ENCODE measurements at regions not wholly inside any gene's neighbourhood (a gene's known extent, or its start where the extent isn't known, plus 50 kb on each side); places are given as distances from the start of the nearest gene placed in this dataset.

DNA sequence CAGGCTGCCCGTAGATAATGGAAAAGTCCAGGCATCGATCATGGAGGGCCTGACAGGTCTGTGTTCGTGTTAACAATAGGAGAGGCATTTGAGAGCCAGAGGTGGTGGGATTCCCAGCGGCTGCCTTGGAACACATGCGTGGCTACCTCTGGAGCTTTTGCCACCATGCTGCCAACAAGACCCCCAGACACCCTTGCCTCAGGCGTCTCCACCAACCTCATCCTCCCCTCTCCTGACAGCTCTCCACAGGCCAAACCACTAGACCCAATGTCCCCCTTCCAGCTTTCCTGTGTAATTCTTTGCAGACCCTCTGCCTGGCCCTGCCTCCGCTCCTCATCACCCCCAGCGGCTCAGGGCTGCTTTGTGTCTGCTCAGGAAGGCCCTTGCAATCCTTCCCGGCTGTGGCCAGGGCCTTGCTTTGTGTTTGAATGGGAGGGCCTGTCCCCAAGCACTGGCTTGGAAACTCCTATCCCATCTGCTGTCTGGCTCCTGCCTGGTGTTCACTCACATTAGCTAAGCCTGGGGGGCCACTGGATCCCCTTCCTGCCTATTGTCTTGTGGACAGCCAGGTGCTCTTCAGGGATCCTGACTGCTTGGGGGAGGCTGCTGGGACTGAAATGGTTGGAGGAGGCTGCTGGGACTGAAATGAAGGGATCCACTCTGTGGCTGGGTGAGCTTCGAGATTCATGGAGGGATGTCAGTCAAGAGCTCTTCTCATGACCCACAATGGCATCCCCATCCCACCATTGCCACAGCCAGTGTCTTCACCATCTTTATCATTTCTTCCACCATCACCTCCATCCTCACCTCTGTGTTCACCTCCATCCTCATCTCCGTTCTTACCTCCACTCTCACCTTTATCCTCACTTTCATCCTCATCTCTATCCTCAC is 60.8 kb upstream of the ELN start:
- Mint-ChIP-seq H3K27ac (ENCODE audit: unreplicated experiment) (no peak overlapping the region), H3K4me3 (ENCODE audit: unreplicated experiment) (no peak overlapping the region), H3K36me3 (ENCODE audit: insufficient read depth, unreplicated experiment) (no peaks in the 10 kb centered on the region), H3K9me3 (ENCODE audit: unreplicated experiment) (peaks cover 37% of the 10 kb centered on the region), H3K27me3 (ENCODE audit: insufficient read depth, unreplicated experiment) (no peaks in the 10 kb centered on the region), H3K4me1 (ENCODE audit: low read depth, unreplicated experiment) (no peaks in the 10 kb centered on the region)
- Histone ChIP-seq H3K27me3 (replicated peaks; ENCODE audit: control insufficient read depth, insufficient read depth, low read length) (no peaks in the 10 kb centered on the region), H3K4me3 (ENCODE audit: low read depth, low read length) (no peak overlapping the region), H3K9me3 (peaks cover 13% of the 10 kb centered on the region), H3K4me1 (no peaks in the 10 kb centered on the region), H3K36me3 (ENCODE audit: control insufficient read depth, insufficient read depth, low read length) (no peaks in the 10 kb centered on the region)
- intact Hi-C loops (cut with micrococcal nuclease; ENCODE audit: unreplicated experiment), result no loop called here
- ChIA-PET CTCF (no interaction called here), POLR2A (no interaction called here)
- no peak for DNase-seq
- TF ChIP-seq, protein P1, sequence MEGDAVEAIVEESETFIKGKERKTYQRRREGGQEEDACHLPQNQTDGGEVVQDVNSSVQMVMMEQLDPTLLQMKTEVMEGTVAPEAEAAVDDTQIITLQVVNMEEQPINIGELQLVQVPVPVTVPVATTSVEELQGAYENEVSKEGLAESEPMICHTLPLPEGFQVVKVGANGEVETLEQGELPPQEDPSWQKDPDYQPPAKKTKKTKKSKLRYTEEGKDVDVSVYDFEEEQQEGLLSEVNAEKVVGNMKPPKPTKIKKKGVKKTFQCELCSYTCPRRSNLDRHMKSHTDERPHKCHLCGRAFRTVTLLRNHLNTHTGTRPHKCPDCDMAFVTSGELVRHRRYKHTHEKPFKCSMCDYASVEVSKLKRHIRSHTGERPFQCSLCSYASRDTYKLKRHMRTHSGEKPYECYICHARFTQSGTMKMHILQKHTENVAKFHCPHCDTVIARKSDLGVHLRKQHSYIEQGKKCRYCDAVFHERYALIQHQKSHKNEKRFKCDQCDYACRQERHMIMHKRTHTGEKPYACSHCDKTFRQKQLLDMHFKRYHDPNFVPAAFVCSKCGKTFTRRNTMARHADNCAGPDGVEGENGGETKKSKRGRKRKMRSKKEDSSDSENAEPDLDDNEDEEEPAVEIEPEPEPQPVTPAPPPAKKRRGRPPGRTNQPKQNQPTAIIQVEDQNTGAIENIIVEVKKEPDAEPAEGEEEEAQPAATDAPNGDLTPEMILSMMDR (IDR thresholded peaks at IDR 0.05; ENCODE audit: insufficient read depth in 1 of 2, low read depth in 1 of 2, low read length in 1 of 2, severe bottlenecking in 1 of 2, unreplicated experiment in 1 of 2), result no peak
- BruUV-seq (replicated peaks), result no TSS peak

- BruUV-seq (replicated peaks), result no TSS peak
- no peak overlapping the region for H3K4me3 Mint-ChIP-seq (ENCODE audit: unreplicated experiment)
- TF ChIP-seq, protein P1 (IDR thresholded peaks at IDR 0.05; ENCODE audit: insufficient read depth in 1 of 2, low read depth in 1 of 2, low read length in 1 of 2, severe bottlenecking in 1 of 2, unreplicated experiment in 1 of 2), result no peak
These were observed 60.1 kb upstream of the ELN start for GRCh38 chr7:73967832-73968290.

GRCh38 chr7:73968487-73968886 is 59.5 kb upstream of the ELN start:
- BruUV-seq (replicated peaks), result no TSS peak
- Histone ChIP-seq H3K4me3 (ENCODE audit: low read depth, low read length) (no peak overlapping the region), H3K27me3 (replicated peaks; ENCODE audit: control insufficient read depth, insufficient read depth, low read length) (no peaks in the 10 kb centered on the region), H3K4me1 (no peaks in the 10 kb centered on the region), H3K36me3 (ENCODE audit: control insufficient read depth, insufficient read depth, low read length) (no peaks in the 10 kb centered on the region), H3K9me3 (peaks cover 9% of the 10 kb centered on the region)
- no peak for DNase-seq
- TF ChIP-seq, protein P1 (IDR thresholded peaks at IDR 0.05; ENCODE audit: insufficient read depth in 1 of 2, low read depth in 1 of 2, low read length in 1 of 2, severe bottlenecking in 1 of 2, unreplicated experiment in 1 of 2), result no peak
- intact Hi-C loops (cut with micrococcal nuclease; ENCODE audit: unreplicated experiment), result no loop called here
- H3K27me3 Mint-ChIP-seq (ENCODE audit: insufficient read depth, unreplicated experiment), result no peaks in the 10 kb centered on the region
- H3K4me1 Mint-ChIP-seq (ENCODE audit: low read depth, unreplicated experiment), result no peaks in the 10 kb centered on the region
- POLR2A ChIA-PET, result interaction anchor here (0.6 kb wide), 1 partner anchor 120 kb away, joined by 4 read pairs; no protein-coding TSS in a partner anchor
- peaks cover 24% of the 10 kb centered on the region for H3K9me3 Mint-ChIP-seq (ENCODE audit: unreplicated experiment)
- no peak overlapping the region for H3K4me3 Mint-ChIP-seq (ENCODE audit: unreplicated experiment)
- no peaks in the 10 kb centered on the region for H3K36me3 Mint-ChIP-seq (ENCODE audit: insufficient read depth, unreplicated experiment)
- H3K27ac Mint-ChIP-seq (ENCODE audit: unreplicated experiment), result no peak overlapping the region
- CTCF ChIA-PET, result no interaction called here

More at GRCh38 chr7:73967832-73968290, 60.1 kb upstream of the ELN start:
- H3K36me3 Mint-ChIP-seq (ENCODE audit: insufficient read depth, unreplicated experiment), result no peaks in the 10 kb centered on the region
- no peaks in the 10 kb centered on the region for H3K27me3 ChIP-seq (replicated peaks; ENCODE audit: control insufficient read depth, insufficient read depth, low read length)
- H3K27me3 Mint-ChIP-seq (ENCODE audit: insufficient read depth, unreplicated experiment), result no peaks in the 10 kb centered on the region
- no peaks in the 10 kb centered on the region for H3K4me1 ChIP-seq
- intact Hi-C loops (cut with micrococcal nuclease; ENCODE audit: unreplicated experiment), result no loop called here
- no peaks in the 10 kb centered on the region for H3K36me3 ChIP-seq (ENCODE audit: control insufficient read depth, insufficient read depth, low read length)
- no peak for DNase-seq
- no peak overlapping the region for H3K4me3 ChIP-seq (ENCODE audit: low read depth, low read length)
- CTCF ChIA-PET, result no interaction called here
- no peak overlapping the region for H3K27ac Mint-ChIP-seq (ENCODE audit: unreplicated experiment)
- peaks cover 30% of the 10 kb centered on the region for H3K9me3 Mint-ChIP-seq (ENCODE audit: unreplicated experiment)
- no peaks in the 10 kb centered on the region for H3K4me1 Mint-ChIP-seq (ENCODE audit: low read depth, unreplicated experiment)
- POLR2A ChIA-PET, result interaction anchor here (0.6 kb wide), 1 partner anchor 120 kb away, joined by 4 read pairs; no protein-coding TSS in a partner anchor
- peaks cover 13% of the 10 kb centered on the region for H3K9me3 ChIP-seq
